Activated CD8-positive, alpha-beta T cell treated with anti-CD3 and anti-CD28 coated beads for 36 hours (primary cell): ENCODE measurements at regions not wholly inside any gene's neighbourhood (a gene's known extent, or its start where the extent isn't known, plus 50 kb on each side); places are given as distances from the start of the nearest gene placed in this dataset.

Source experiments
- ATAC-seq: fragments of 200-7000 bp; cut with Tn5 transposase; one replicate; pipeline ENCODE4 v1.10.0; 2021; ENCODE audit warnings: mild to moderate bottlenecking, moderate library complexity
- CTCF ChIA-PET: fragments of 350-600 bp; sonication (Branson Sonifier 250); formaldehyde crosslinking; loops from one replicate; lab custom pipeline; 2021; ENCODE audit warnings: antibody characterized with exemption; lab: Charles Lee
- POLR2A ChIA-PET: fragments of 350-600 bp; sonication (Branson Sonifier 250); formaldehyde crosslinking; loops from one replicate; lab custom pipeline; 2021; ENCODE audit warnings: antibody characterized with exemption; lab: Charles Lee
- DNase-seq: peaks from one replicate; pipeline ENCODE4 v3.0.0-alpha.2; 2020
- H3K27ac Mint-ChIP-seq: one replicate; pipeline ENCODE4 v1.8.0; 2021; ENCODE audit warnings: mild to moderate bottlenecking, mixed read lengths
- H3K27me3 Mint-ChIP-seq: one replicate; pipeline ENCODE4 v1.8.0; 2021; ENCODE audit warnings: mixed read lengths
- H3K36me3 Mint-ChIP-seq: one replicate; pipeline ENCODE4 v1.8.0; 2021; ENCODE audit warnings: low read depth, mixed read lengths
- H3K4me1 Mint-ChIP-seq: one replicate; pipeline ENCODE4 v1.8.0; 2021; ENCODE audit warnings: low read depth, mixed read lengths
- H3K4me3 Mint-ChIP-seq: one replicate; pipeline ENCODE4 v1.8.0; 2021; ENCODE audit warnings: mild to moderate bottlenecking, moderate library complexity, mixed read lengths
- H3K9me3 Mint-ChIP-seq: one replicate; pipeline ENCODE4 v1.8.0; 2021; ENCODE audit warnings: mixed read lengths
- CTCF ChIP-seq: fragments of 200-600 bp; IDR thresholded peaks from one replicate; pipeline ENCODE4 v1.8.0; 2022; ENCODE audit warnings: antibody characterized with exemption, mild to moderate bottlenecking
- intact Hi-C: fragments of 100-400 bp; cut with micrococcal nuclease; formaldehyde crosslinking; loops from one replicate; pipeline ENCODE4 v1.10.0; 2022

- ATAC-seq (no peak), DNase-seq (no peak)
- TF ChIP-seq CTCF, result no peak
- Mint-ChIP-seq H3K27ac (no peak overlapping the region), H3K9me3 (no peaks in the 10 kb centered on the region), H3K27me3 (no peaks in the 10 kb centered on the region), H3K4me3 (no peak overlapping the region), H3K36me3 (no peaks in the 10 kb centered on the region), H3K4me1 (no peaks in the 10 kb centered on the region)
- intact Hi-C loops, result no loop called here
- CTCF ChIA-PET, result no interaction called here
- POLR2A ChIA-PET, result no interaction called here
These were observed 141.6 kb upstream of the IVNS1ABP start for GRCh38 chr1:185458670-185459069.

GRCh38 chr1:185453496-185454192, 136.6 kb upstream of the IVNS1ABP start:
- intact Hi-C loops, result no loop called here
- peaks cover 2% of the 10 kb centered on the region for H3K9me3 Mint-ChIP-seq
- CTCF ChIA-PET, result no interaction called here

GRCh38 chr1:185450917-185451316, 133.9 kb upstream of the IVNS1ABP start:
- Mint-ChIP-seq H3K4me1 (no peaks in the 10 kb centered on the region), H3K36me3 (no peaks in the 10 kb centered on the region), H3K9me3 (peaks cover 2% of the 10 kb centered on the region), H3K27me3 (no peaks in the 10 kb centered on the region), H3K4me3 (no peak overlapping the region), H3K27ac (no peak overlapping the region)
- ChIA-PET CTCF (interaction anchor here (0.8 to 1.4 kb wide), 2 partner anchors 34 to 230 kb away, joined by 3 to 4 read pairs; no protein-coding TSS in a partner anchor), POLR2A (no interaction called here)
- TF ChIP-seq CTCF, result no peak
- no peak for ATAC-seq
- intact Hi-C loops, result no loop called here
- DNase-seq, result no peak

More at GRCh38 chr1:185453496-185454192, 136.6 kb upstream of the IVNS1ABP start:
- TF ChIP-seq CTCF, result no peak
- Mint-ChIP-seq H3K36me3 (no peaks in the 10 kb centered on the region), H3K4me1 (no peaks in the 10 kb centered on the region), H3K27ac (no peak overlapping the region), H3K27me3 (no peaks in the 10 kb centered on the region), H3K4me3 (no peak overlapping the region)
- POLR2A ChIA-PET, result interaction anchor here (0.5 kb wide), 1 partner anchor 136 kb away, joined by 3 read pairs; no protein-coding TSS in a partner anchor
- ATAC-seq (no peak), DNase-seq (no peak)

- CTCF ChIA-PET, result interaction anchor here (0.8 to 1.4 kb wide), 2 partner anchors 35 to 230 kb away, joined by 3 to 4 read pairs; no protein-coding TSS in a partner anchor
- intact Hi-C loops, result no loop called here
- DNase-seq, result no peak
- H3K9me3 Mint-ChIP-seq, result peaks cover 2% of the 10 kb centered on the region
- H3K27ac Mint-ChIP-seq, result no peak overlapping the region
- TF ChIP-seq CTCF, result no peak
- POLR2A ChIA-PET, result interaction anchor here (1.1 kb wide), 1 partner anchor 11 kb away, joined by 4 read pairs; no protein-coding TSS in a partner anchor
- H3K4me1 Mint-ChIP-seq, result no peaks in the 10 kb centered on the region
- no peak overlapping the region for H3K4me3 Mint-ChIP-seq
- no peaks in the 10 kb centered on the region for H3K36me3 Mint-ChIP-seq
- no peaks in the 10 kb centered on the region for H3K27me3 Mint-ChIP-seq
- ATAC-seq, result no peak
These were observed 133.2 kb upstream of the IVNS1ABP start for GRCh38 chr1:185450060-185450788.
